Ovary (tissue), 7 donors: ENCODE measurements at regions not wholly inside any gene's neighbourhood (a gene's known extent, or its start where the extent isn't known, plus 50 kb on each side); places are given as distances from the start of the nearest gene placed in this dataset.

Experiments
- DNase-seq, 5 donors: peaks; one replicate each; pipeline ENCODE4 v3.0.0-alpha.2; 2019 to 2020
- H3K27ac ChIP-seq, 2 donors: fragments of 200-600 bp; one replicate each; pipeline versions ENCODE4 v1.5.1 to v1.8.0; 2019 to 2022
- H3K27me3 ChIP-seq: fragments of 200-600 bp; one replicate; pipeline ENCODE4 v1.8.0; 2022
- H3K36me3 ChIP-seq: fragments of 200-600 bp; sonication (generic); one replicate; pipeline ENCODE4 v1.5.1; 2019
- H3K4me1 ChIP-seq: one replicate; pipeline ENCODE4 v1.8.1; 2013; ENCODE audit warnings: mild to moderate bottlenecking, moderate library complexity; ENCODE audit not compliant: insufficient read depth
- H3K4me3 ChIP-seq: fragments of 200-600 bp; sonication (generic); one replicate; pipeline ENCODE4 v1.5.1; 2017
- H3K9me3 ChIP-seq, 2 donors: fragments of 200-600 bp in 1 of 2; sonication (generic) in 1 of 2; one replicate each; pipeline versions ENCODE4 v1.5.1 to v1.8.1; 2013 to 2019; ENCODE audit warnings: mild to moderate bottlenecking in 1 of 2, moderate library complexity in 1 of 2
- EP300 ChIP-seq: sonication (generic); formaldehyde crosslinking; IDR thresholded peaks from one replicate; pipeline ENCODE4 v1.6.1; 2017; ENCODE audit warnings: antibody characterized with exemption
- POLR2A ChIP-seq: fragments of 450-650 bp; IDR thresholded peaks from one replicate; pipeline ENCODE4 v1.6.1; 2017; ENCODE audit warnings: antibody characterized with exemption, mild to moderate bottlenecking, moderate library complexity
- WGBS, 3 donors: extraction: QIAGEN DNeasy Blood & Tissue Kit in 1 of 3; methylation state at CpG; one replicate each; pipeline versions ENCODE4 v1.1.5 to v1.1.7; 2013 to 2017; 5-methylcytosine and 5-hydroxymethylcytosine counted together
- intact Hi-C, 4 donors: fragments of 100-400 bp; cut with DNase I; formaldehyde crosslinking; loops; one replicate each; pipeline versions ENCODE4 v1.11.0 to v1.15.1; 2022 to 2023
- TF ChIP-seq, protein P1 (sequence below), 3 donors: fragments of 450-650 bp in 2 of 3; fragments of 200-600 bp in 1 of 3; IDR thresholded peaks; one replicate each; pipeline versions ENCODE4 v1.5.1 to v1.8.0; 2016 to 2022; ENCODE audit warnings: antibody characterized with exemption in 3 of 3, mild to moderate bottlenecking in 1 of 3
- donor health status: DM: no; HTN: no; CAD: no; lungs with moderate emphysema.
- donor health status: DM: no; HTN: no; CAD: no.
- donor health status: Bipolar disorder and iron deficiency.
- donor health status: DM: no; HTN: no; CAD: no.
- donor health status: DM: yes; HTN: yes; CAD: no.

DNA sequence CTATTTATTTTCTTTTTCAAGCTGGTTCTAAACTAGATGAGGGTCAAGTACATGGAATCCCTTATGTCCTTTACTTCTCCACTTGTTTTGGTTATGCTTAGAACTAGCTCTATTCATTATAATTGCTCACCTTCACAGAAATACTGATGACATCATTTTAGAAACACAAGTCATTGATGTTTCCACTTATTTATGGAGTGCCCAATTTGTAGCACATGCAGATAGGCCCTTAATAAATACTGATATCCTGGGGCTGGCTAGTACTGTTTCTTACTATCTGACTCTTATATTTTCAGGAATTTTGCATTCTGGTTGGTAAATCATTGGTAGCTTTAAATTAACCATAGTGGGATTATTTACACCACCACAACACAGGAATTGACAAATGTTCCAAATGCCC lies 112.2 kb downstream of the NAA11 start:
- no peaks in the 10 kb centered on the region for H3K36me3 ChIP-seq
- H3K9me3 ChIP-seq, result no peaks in the 10 kb centered on the region
- H3K27me3 ChIP-seq, result no peaks in the 10 kb centered on the region
- no peak for TF ChIP-seq EP300
- TF ChIP-seq, protein P1, sequence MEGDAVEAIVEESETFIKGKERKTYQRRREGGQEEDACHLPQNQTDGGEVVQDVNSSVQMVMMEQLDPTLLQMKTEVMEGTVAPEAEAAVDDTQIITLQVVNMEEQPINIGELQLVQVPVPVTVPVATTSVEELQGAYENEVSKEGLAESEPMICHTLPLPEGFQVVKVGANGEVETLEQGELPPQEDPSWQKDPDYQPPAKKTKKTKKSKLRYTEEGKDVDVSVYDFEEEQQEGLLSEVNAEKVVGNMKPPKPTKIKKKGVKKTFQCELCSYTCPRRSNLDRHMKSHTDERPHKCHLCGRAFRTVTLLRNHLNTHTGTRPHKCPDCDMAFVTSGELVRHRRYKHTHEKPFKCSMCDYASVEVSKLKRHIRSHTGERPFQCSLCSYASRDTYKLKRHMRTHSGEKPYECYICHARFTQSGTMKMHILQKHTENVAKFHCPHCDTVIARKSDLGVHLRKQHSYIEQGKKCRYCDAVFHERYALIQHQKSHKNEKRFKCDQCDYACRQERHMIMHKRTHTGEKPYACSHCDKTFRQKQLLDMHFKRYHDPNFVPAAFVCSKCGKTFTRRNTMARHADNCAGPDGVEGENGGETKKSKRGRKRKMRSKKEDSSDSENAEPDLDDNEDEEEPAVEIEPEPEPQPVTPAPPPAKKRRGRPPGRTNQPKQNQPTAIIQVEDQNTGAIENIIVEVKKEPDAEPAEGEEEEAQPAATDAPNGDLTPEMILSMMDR (IDR thresholded peaks at IDR 0.05), result no peak
- TF ChIP-seq POLR2A, result no peak
- no peak for DNase-seq
- H3K27ac ChIP-seq, result no peak overlapping the region
- no peak overlapping the region for H3K4me3 ChIP-seq
- intact Hi-C loops, result no loop called here
- no peaks in the 10 kb centered on the region for H3K4me1 ChIP-seq

DNA sequence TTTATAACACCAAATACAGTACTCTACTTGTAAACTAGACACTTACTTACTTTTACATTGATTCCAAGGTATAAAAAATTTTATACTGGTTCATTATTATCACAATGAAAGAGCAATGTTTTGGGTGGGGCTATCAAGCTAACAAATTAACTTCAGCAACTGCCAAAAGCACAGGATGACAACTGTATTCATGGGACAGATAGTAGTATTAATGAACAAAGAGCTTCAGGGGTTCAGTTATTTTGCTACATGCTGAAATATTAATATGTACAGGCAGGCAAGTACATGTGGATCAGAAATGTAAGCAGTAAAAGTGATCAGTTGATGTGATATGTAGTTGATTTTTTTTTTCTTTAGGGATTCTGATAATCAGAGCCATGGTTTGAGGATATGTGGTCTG lies 112.9 kb downstream of the NAA11 start:
- Histone ChIP-seq H3K27ac (no peak overlapping the region), H3K4me1 (no peaks in the 10 kb centered on the region), H3K27me3 (no peaks in the 10 kb centered on the region), H3K36me3 (no peaks in the 10 kb centered on the region), H3K4me3 (no peak overlapping the region), H3K9me3 (no peaks in the 10 kb centered on the region)
- no peak for DNase-seq
- intact Hi-C loops, result no loop called here
- TF ChIP-seq, protein P1 (IDR thresholded peaks at IDR 0.05), result no peak
- TF ChIP-seq EP300 (no peak), POLR2A (no peak)

DNA sequence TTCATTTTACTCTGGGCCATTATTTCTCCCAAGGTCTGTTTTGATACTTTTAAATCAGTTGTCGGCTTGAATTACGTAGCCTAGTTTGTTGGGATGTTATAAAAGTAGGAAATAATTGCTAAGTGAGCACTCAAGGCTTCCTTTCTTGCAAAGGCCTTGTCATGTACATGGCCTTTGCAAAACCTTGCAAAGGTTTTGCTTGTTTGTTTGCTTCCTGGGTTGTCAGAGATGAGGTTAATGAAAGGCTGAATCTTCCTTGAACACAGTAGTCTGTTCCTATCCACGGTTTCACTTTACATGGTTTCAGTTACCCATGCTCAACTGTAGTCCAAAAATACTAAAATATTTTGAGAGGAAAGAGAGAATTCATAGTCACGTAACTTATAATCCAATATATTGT lies 113.5 kb downstream of the NAA11 start:
- TF ChIP-seq, protein P1 (IDR thresholded peaks at IDR 0.05), result no peak
- TF ChIP-seq POLR2A (no peak), EP300 (no peak)
- intact Hi-C loops, result no loop called here
- Histone ChIP-seq H3K27ac (no peak overlapping the region), H3K36me3 (no peaks in the 10 kb centered on the region), H3K9me3 (no peaks in the 10 kb centered on the region), H3K4me1 (no peaks in the 10 kb centered on the region), H3K4me3 (no peak overlapping the region), H3K27me3 (no peaks in the 10 kb centered on the region)
- DNase-seq, result no peak
- 81 to 86% (median 82%) methylated on average over 4 of the region's 4 CpGs for WGBS, 3 donors

DNA sequence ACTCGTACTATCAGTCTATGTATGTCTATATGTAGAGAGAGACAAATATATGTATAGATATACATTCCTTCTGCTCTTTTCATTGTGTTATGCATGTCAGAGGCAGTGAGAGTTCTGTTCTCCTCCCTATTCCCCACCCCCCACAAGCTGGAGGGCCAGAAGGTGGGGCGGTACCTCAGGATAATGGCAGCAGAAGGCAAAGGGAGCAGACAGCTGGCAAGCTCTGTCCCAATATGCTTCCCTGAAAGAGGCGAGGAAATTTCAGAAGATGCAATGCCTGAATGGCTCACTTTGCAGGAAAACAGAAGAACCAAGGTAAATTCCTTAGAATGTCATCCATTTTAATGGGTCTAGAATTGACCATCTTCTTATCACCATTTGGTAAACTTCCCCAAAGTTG lies 114.4 kb downstream of the NAA11 start:
- 89 to 97% (median 93%) methylated on average over 3 of the region's 3 CpGs for whole genome bisulfite sequencing, 3 donors
- H3K36me3 ChIP-seq, result no peaks in the 10 kb centered on the region
- H3K27ac ChIP-seq, result no peak overlapping the region
- intact Hi-C loops, result no loop called here
- H3K9me3 ChIP-seq, result no peaks in the 10 kb centered on the region
- H3K4me1 ChIP-seq, result no peaks in the 10 kb centered on the region
- DNase-seq, result no peak
- TF ChIP-seq, protein P1 (IDR thresholded peaks at IDR 0.05), result no peak
- TF ChIP-seq POLR2A, result no peak
- TF ChIP-seq EP300, result no peak
- H3K27me3 ChIP-seq, result no peaks in the 10 kb centered on the region
- no peak overlapping the region for H3K4me3 ChIP-seq

DNA sequence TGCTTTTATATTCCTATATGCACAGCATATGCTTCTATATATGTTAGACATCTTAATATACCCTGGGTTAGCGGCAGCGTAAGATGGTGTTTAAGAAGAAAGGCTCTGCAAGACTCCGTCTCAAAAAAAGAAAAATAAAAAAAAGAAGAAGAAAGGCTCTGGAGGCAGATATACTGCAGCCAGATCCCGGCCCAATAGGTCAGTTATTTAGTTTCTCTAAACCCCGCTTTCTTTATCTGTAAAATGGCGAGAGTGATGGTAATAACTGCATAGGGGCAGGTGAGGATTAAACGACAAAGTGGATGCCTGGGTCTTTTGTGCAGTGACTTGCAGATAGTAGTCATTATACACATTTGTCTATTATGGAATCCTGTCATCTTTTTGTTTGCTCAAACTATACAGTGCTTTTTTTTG lies 115.2 kb downstream of the NAA11 start:
- intact Hi-C loops, result no loop called here
- no peaks in the 10 kb centered on the region for H3K9me3 ChIP-seq
- no peaks in the 10 kb centered on the region for H3K36me3 ChIP-seq
- no peaks in the 10 kb centered on the region for H3K4me1 ChIP-seq
- no peaks in the 10 kb centered on the region for H3K27me3 ChIP-seq
- WGBS, 3 donors, result 89 to 94% (median 90%) methylated on average over 7 of the region's 7 CpGs
- DNase-seq, result no peak
- TF ChIP-seq, protein P1 (IDR thresholded peaks at IDR 0.05), result no peak
- no peak for TF ChIP-seq POLR2A
- no peak for TF ChIP-seq EP300
- no peak overlapping the region for H3K27ac ChIP-seq
- no peak overlapping the region for H3K4me3 ChIP-seq
